ENCODE measurements at regions not wholly inside any gene's neighbourhood (a gene's known extent, or its start where the extent isn't known, plus 50 kb on each side); places are given as distances from the start of the nearest gene placed in this dataset.

GRCh38 chr6:1257778-1258177, 54.1 kb upstream of the FOXQ1 start:
- FAIRE-seq: no peak
- DNase-seq (ENCODE audit: extremely low spot score, insufficient read length, low read depth): no peak

DNA sequence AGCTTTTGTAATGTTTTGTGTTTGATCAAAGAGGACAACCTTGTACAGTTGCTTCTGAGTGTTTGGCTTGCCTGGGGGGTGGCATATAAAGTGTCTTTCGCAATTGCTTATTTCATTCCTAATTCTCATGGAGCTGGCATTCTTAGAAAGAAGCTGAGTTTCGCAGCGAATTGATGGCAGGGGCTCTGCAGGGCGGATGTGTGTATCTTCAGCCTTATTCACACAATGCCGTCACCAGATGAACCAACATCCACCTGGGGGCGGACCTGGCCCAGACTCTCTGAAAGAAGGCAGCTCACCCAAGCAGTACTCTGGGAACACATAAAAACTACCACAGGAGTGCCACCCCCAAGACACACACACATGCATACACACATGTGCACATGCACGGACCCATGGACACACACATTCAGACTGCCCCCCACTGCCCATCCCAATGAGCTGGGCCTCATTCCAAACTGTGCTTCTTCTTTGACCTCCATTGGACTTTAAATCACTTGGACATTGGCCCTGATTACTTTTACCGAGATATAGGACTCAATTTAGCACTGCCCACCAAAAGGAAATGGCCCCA, 55.4 kb upstream of the FOXQ1 start:
- DNase-seq (ENCODE audit: extremely low spot score, insufficient read length, low read depth) (no peak), FAIRE-seq (no peak)

- no peak for DNase-seq (ENCODE audit: extremely low spot score, insufficient read length, low read depth)
- FAIRE-seq: no peak
Observed at GRCh38 chr6:1255636-1256365, 56.1 kb upstream of the FOXQ1 start.

DNA sequence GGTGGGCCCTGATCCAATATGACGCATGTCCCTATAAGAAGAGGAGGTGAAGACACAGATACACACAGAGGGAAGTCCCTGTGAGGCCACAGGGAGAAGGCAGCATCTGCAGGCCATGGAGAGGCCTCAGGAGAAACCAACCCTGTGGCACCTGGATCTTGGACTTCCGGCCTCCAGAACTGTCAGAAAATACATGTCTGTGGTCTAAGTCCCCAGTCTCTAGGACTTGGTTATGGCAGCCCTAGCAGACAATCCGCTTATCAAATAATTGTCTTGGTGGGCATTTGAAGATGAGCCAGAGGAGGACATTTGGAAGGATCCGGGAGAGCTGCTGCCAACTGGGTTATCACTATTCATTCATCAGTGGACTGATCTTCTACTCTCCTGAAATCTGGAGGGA, 57.6 kb upstream of the FOXQ1 start:
- DNase-seq (ENCODE audit: extremely low spot score, insufficient read length, low read depth) (no peak), FAIRE-seq (no peak)

- FAIRE-seq (no peak), DNase-seq (ENCODE audit: extremely low spot score, insufficient read length, low read depth) (no peak)
Observed at GRCh38 chr6:1253816-1254215, 58.1 kb upstream of the FOXQ1 start.

GRCh38 chr6:1251198-1252155, 60.4 kb upstream of the FOXQ1 start:
- FAIRE-seq (no peak), DNase-seq (ENCODE audit: extremely low spot score, insufficient read length, low read depth) (no peak)

DNA sequence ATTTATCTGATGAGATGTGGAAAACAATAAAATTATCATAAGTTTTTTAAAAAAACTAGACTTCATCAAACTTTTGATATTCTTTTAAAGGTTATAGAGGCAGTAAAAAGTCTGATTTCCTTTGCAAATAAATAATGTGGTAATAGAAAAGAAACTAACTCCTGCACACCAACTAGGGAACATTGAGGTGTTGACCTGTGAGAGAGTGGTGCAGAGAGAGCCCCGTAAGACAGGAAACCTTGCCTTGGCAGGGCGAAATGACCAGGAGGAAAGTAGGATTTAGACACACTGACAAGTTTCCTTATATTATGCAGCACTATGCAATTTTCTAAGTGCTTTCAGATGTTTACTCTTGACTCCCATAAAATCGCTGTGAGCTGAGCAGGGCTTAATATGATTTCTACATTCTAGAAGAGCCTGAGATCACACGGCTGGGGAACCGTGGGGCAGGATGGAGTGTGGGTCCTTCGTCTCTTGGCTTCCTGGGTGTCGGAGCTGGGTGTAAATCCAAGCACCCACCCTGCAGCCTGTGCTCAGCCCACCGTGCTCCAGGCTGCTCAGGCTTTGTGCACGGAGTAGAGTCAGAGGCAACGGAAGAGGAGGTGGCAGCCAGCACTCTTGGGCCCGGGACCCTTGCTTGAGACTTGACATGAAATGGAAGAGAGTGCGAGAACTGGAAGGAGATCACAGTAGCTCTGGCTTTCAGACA, 61.3 kb upstream of the FOXQ1 start:
- no peak for FAIRE-seq
- DNase-seq (ENCODE audit: extremely low spot score, insufficient read length, low read depth): no peak

- FAIRE-seq (no peak), DNase-seq (ENCODE audit: extremely low spot score, insufficient read length, low read depth) (no peak)
Observed at GRCh38 chr6:1247894-1248293, 64.0 kb upstream of the FOXQ1 start.

DNA sequence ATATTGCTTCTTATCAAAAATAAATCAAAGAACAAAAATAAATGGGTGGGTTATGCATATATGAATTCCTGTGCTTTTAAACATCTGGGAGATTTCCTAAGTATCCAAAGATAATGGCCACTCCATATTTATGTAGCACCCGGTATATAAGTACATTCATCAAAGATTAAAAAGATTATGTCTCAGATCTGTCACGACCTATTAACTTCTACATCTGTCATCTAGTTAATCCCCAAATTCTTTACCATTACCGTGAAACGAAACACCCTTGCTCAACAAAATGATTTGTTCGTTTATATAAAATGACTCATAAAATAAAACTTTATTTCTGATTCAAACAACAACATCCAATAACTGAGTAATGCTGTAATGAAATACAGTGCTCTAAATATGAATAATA, 64.8 kb upstream of the FOXQ1 start:
- FAIRE-seq (no peak), DNase-seq (ENCODE audit: extremely low spot score, insufficient read length, low read depth) (no peak)

GRCh38 chr6:1244941-1245340, 67.0 kb upstream of the FOXQ1 start:
- no peak for FAIRE-seq
- no peak for DNase-seq (ENCODE audit: extremely low spot score, insufficient read length, low read depth)

- DNase-seq (ENCODE audit: extremely low spot score, insufficient read length, low read depth) (no peak), FAIRE-seq (no peak)
Observed at GRCh38 chr6:1244278-1244677, 67.6 kb upstream of the FOXQ1 start.

DNA sequence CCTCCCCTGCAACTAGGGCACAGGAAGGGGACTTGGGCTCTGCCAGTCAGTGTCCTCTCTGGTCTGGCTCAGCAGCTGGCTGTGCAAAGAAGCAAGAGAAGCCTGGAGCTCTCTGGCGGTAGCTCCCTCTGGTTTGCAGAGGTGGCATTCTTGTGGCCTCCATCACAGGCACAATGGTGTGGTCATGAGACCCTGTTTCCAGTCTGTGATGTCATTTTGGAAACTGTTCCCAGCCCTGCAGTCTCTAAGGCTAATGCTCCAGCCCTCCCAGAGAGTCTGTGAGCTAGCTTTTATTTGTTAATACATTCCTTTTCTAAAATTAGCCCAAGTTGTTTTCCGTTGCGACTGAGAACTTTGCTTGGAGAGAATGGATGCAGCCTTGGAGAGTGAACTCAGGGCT, 69.5 kb upstream of the FOXQ1 start:
- DNase-seq (ENCODE audit: extremely low spot score, insufficient read length, low read depth) (no peak), FAIRE-seq (no peak)

- no peak for FAIRE-seq
Observed at GRCh38 chr6:1242021-1242420, 69.9 kb upstream of the FOXQ1 start.

DNA sequence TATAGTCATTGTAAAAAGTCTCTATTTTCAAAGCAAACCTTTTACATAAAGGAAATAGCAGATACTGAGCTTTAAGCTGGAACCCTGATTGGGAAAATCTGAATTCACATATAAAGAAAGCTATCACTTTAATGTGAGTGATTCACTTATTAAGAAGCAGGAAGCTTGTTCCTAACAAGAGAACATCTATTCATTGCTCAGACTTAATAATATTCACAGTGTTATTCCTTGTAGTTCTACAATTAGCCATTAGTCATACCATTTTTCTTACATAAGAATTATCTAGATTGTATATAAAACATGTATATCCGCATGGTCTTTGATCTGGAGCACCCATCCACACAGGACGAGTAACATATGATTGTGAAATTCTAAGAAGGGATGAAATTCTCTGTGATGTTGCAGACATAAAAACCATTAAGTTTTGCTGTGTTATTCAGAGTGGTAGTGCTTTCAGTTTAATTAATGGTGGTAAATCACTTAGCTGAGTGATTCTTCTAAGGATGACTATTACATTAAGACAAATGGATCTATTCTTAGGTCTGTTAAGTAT, 71.1 kb upstream of the FOXQ1 start:
- no peak for FAIRE-seq
- DNase-seq (ENCODE audit: extremely low spot score, insufficient read length, low read depth): no peak

More at GRCh38 chr6:1242021-1242420, 69.9 kb upstream of the FOXQ1 start:
- no peak for DNase-seq (ENCODE audit: extremely low spot score, insufficient read length, low read depth)

GRCh38 chr6:1239805-1240204, 72.1 kb upstream of the FOXQ1 start:
- no peak for FAIRE-seq
- DNase-seq (ENCODE audit: extremely low spot score, insufficient read length, low read depth): no peak

DNA sequence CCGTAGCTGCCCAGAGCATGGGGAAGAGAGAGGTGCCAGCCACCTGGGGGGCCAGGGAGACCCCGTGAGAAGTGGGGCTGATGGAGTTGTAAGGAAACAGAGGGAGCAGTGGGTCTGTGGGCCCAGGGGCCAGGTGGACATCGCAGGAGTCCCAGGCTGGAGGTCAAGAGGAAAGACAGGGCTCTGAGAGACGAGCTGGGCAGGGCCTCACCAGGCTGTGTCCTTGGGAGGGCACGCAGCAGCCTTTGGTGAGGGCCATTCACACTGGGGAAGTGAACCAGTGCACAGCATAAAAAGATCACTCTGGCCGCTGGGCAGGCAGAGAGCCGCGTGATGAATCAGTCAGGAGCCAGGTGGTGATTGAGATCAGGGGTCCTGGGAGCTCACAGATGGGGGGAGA, 73.9 kb upstream of the FOXQ1 start:
- no peak for DNase-seq (ENCODE audit: extremely low spot score, insufficient read length, low read depth)
- no peak for FAIRE-seq

GRCh38 chr6:1237636-1238035, 74.3 kb upstream of the FOXQ1 start:
- DNase-seq (ENCODE audit: extremely low spot score, insufficient read length, low read depth) (no peak), FAIRE-seq (no peak)

- FAIRE-seq: no peak
- no peak for DNase-seq (ENCODE audit: extremely low spot score, insufficient read length, low read depth)
Observed at GRCh38 chr6:1235825-1236224, 76.1 kb upstream of the FOXQ1 start.

DNA sequence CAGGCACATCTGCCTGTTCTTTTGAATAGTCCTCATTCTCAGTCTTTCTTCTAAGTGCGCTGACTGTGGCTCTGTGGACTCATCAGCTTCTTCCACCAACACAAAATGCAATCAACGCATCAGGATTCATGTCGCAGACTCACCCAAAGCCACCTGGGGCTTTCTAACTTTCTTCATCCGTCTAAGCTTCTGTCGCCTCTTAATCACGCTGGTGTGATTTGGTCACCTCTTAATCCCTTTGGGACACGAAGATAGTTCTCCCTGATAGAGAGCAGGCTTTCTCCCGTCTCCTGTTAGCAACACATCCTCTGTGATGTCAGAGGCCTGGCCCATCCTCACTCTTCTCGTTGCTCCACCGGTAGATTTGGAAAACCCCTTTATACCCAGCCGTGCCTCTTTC, 78.0 kb upstream of the FOXQ1 start:
- FAIRE-seq (no peak), DNase-seq (ENCODE audit: extremely low spot score, insufficient read length, low read depth) (no peak)

- FAIRE-seq: no peak
- no peak for DNase-seq (ENCODE audit: extremely low spot score, insufficient read length, low read depth)
Observed at GRCh38 chr6:1232578-1232977, 79.3 kb upstream of the FOXQ1 start.

All from GM18507 (cell line).